NT2/D1 (cell line): ENCODE measurements at regions not wholly inside any gene's neighbourhood (a gene's known extent, or its start where the extent isn't known, plus 50 kb on each side); places are given as distances from the start of the nearest gene placed in this dataset.

Source experiments
- SUZ12 ChIP-seq: IDR thresholded peaks from 2 replicates; pipeline ENCODE4 v1.6.1; 2011; ENCODE audit not compliant: insufficient read length, insufficient read depth; ENCODE audit errors: extremely low read depth
- YY1 ChIP-seq: IDR thresholded peaks from 2 replicates; pipeline ENCODE4 v1.6.1; 2011; ENCODE audit not compliant: insufficient read length, insufficient read depth
- ZNF274 ChIP-seq: IDR thresholded peaks from 2 replicates; pipeline ENCODE4 v1.6.1; 2011; ENCODE audit warnings: mild to moderate bottlenecking, low read depth, low read length

DNA sequence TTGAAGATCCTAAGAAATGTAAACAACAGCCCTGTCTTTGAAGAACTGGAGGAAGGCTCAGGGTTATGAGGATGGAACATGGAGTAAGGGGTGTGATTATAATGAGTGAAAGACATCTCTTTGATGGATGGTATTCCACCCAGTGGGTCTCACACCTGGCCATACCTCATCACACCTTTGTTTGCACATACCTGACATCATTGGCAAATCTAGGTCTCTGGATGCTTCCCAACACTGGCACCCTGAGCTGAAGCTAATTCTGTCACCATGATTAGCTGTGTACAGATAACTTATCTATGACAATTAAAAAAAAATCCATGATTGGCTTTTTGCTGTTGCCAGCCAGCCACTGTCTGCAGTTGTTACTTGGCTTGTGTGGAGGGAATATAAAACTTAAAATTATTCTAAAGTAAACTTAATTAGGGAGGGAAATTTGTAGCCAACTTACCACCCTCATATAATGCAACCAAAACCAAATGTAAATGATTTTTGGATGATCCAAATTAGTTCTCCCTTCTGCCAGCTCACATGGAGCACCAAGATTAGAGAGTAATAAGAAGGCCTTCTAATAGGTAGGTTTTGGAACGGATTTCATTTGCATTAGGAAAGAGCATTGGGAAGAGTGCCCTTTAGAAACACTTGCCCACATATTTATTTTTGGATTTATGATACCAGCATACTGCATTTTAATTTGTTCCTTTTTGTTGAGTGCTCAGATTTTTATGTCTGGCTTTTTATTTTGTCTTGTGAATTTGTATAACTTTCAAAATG, 249.5 kb downstream of the SOX4 start:
- TF ChIP-seq YY1, result no peak
- no peak for TF ChIP-seq SUZ12
- TF ChIP-seq ZNF274, result no peak
